Cardiac muscle cell (in vitro differentiated cells and primary cell): ENCODE measurements at regions not wholly inside any gene's neighbourhood (a gene's known extent, or its start where the extent isn't known, plus 50 kb on each side); places are given as distances from the start of the nearest gene placed in this dataset.

Experiments used
- DNase-seq, 2 donors: peaks; one replicate each; pipeline versions ENCODE4 v3.0.0 to v3.0.0-alpha.2; 2010 to 2017; ENCODE audit warnings: low read depth in 1 of 2, low spot score in 1 of 2
- H3K27ac ChIP-seq: fragments of 200-600 bp; sonication (generic); 2 replicates; pipeline ENCODE4 v1.5.1; 2016
- H3K27me3 ChIP-seq: fragments of 200-600 bp; sonication (generic); 2 replicates; pipeline ENCODE4 v1.6.0; 2016; ENCODE audit warnings: control low read depth
- H3K36me3 ChIP-seq: fragments of 200-600 bp; sonication (generic); 2 replicates; pipeline ENCODE4 v1.5.1; 2016; ENCODE audit warnings: control low read depth
- H3K4me1 ChIP-seq: fragments of 200-600 bp; sonication (generic); 2 replicates; pipeline ENCODE4 v1.8.1; 2017; ENCODE audit warnings: low read depth, mild to moderate bottlenecking, mixed run types
- H3K4me3 ChIP-seq: fragments of 200-600 bp; sonication (generic); 2 replicates; pipeline ENCODE4 v1.5.1; 2016; ENCODE audit warnings: mild to moderate bottlenecking
- H3K9me3 ChIP-seq: fragments of 200-600 bp; sonication (generic); 2 replicates; pipeline ENCODE4 v1.5.1; 2017; ENCODE audit warnings: low read depth, mild to moderate bottlenecking, control low read depth
- CTCF ChIP-seq: IDR thresholded peaks from 2 replicates; pipeline ENCODE4 v1.5.1; 2012; ENCODE audit warnings: low read depth, mild to moderate bottlenecking, low read length

GRCh38 chr1:187384504-187384903 is 555.8 kb downstream of the PLA2G4A start:
- Histone ChIP-seq H3K9me3 (no peaks in the 10 kb centered on the region), H3K36me3 (no peaks in the 10 kb centered on the region), H3K4me1 (no peaks in the 10 kb centered on the region), H3K27ac (no peak overlapping the region), H3K4me3 (no peak overlapping the region), H3K27me3 (no peaks in the 10 kb centered on the region)
- no peak for TF ChIP-seq CTCF
- no peak for DNase-seq

GRCh38 chr1:187390215-187390818 is 561.6 kb downstream of the PLA2G4A start:
- H3K36me3 ChIP-seq = no peaks in the 10 kb centered on the region
- no peaks in the 10 kb centered on the region for H3K4me1 ChIP-seq
- DNase-seq = peak in 1 of 2 donors; percentile 8
- H3K27ac ChIP-seq = no peak overlapping the region
- H3K4me3 ChIP-seq = no peak overlapping the region
- TF ChIP-seq CTCF = no peak
- no peaks in the 10 kb centered on the region for H3K27me3 ChIP-seq
- H3K9me3 ChIP-seq = no peaks in the 10 kb centered on the region

GRCh38 chr1:187396226-187396625 is 567.5 kb downstream of the PLA2G4A start:
- Histone ChIP-seq H3K36me3 (no peaks in the 10 kb centered on the region), H3K27me3 (no peaks in the 10 kb centered on the region), H3K27ac (peak overlapping the region; percentile 86), H3K9me3 (no peaks in the 10 kb centered on the region), H3K4me3 (no peak overlapping the region), H3K4me1 (peaks cover 24% of the 10 kb centered on the region)
- no peak for TF ChIP-seq CTCF
- peak; percentile 22 to 55 for DNase-seq

GRCh38 chr1:187396929-187397796 is 568.4 kb downstream of the PLA2G4A start:
- H3K36me3 ChIP-seq = no peaks in the 10 kb centered on the region
- H3K4me1 ChIP-seq = peaks cover 24% of the 10 kb centered on the region
- no peaks in the 10 kb centered on the region for H3K9me3 ChIP-seq
- H3K27ac ChIP-seq = peak overlapping the region; percentile 86
- no peak overlapping the region for H3K4me3 ChIP-seq
- no peak for TF ChIP-seq CTCF
- no peaks in the 10 kb centered on the region for H3K27me3 ChIP-seq
- DNase-seq = peak in 1 of 2 donors; percentile 73

- TF ChIP-seq CTCF = no peak
- Histone ChIP-seq H3K36me3 (no peaks in the 10 kb centered on the region), H3K27ac (peak overlapping the region; percentile 77), H3K9me3 (no peaks in the 10 kb centered on the region), H3K27me3 (no peaks in the 10 kb centered on the region), H3K4me3 (no peak overlapping the region), H3K4me1 (peaks cover 13% of the 10 kb centered on the region)
- DNase-seq = peak in 1 of 2 donors; percentile 67
These were observed 579.7 kb downstream of the PLA2G4A start for GRCh38 chr1:187408212-187409004.
